SK-N-SH (cell line): ENCODE measurements at regions not wholly inside any gene's neighbourhood (a gene's known extent, or its start where the extent isn't known, plus 50 kb on each side); places are given as distances from the start of the nearest gene placed in this dataset.

Experiments
- CTCF ChIA-PET: fragments of 300-600, 350-600 bp; formaldehyde crosslinking; extraction: SDS; loops from one replicate; lab custom pipeline; 2021; lab: Yijun Ruan, JAX
- POLR2A ChIA-PET: fragments of 350-600 bp; sonication (Branson Sonifier 250); formaldehyde crosslinking; extraction: SDS; loops from one replicate; lab custom pipeline; 2020; ENCODE audit warnings: antibody characterized with exemption, inconsistent platforms; lab: Yijun Ruan, JAX
- DNase-seq: peaks from one replicate; pipeline ENCODE4 v3.0.0; 2012
- H2AFZ ChIP-seq: fragments of 200-600 bp; sonication (generic); 2 replicates; pipeline ENCODE4 v1.8.1; 2016; ENCODE audit warnings: antibody characterized with exemption, mild to moderate bottlenecking, low read depth
- H3F3A ChIP-seq: fragments of 200-600 bp; sonication (generic); replicated peaks from 2 replicates; pipeline ENCODE3; 2016; ENCODE audit warnings: antibody characterized with exemption, mild to moderate bottlenecking; ENCODE audit not compliant: insufficient read depth
- H3K27ac ChIP-seq, 2 experiments: fragments of 200-500 bp in 1 of 2; fragments of 200-600 bp in 1 of 2; sonication (Bioruptor generic) in 1 of 2; sonication (generic), shearing (Covaris generic) in 1 of 2; 2 replicates each; pipeline versions ENCODE4 v1.5.1 to v1.6.1; 2014 to 2016; ENCODE audit warnings: low read depth in 2 of 2, inconsistent platforms in 1 of 2, low read length in 1 of 2, mild to moderate bottlenecking in 1 of 2, mixed read lengths in 1 of 2
- H3K27me3 ChIP-seq: fragments of 200-600 bp; sonication (generic), shearing (Covaris generic); 2 replicates; pipeline ENCODE4 v1.6.1; 2016; ENCODE audit warnings: mixed run types; ENCODE audit not compliant: insufficient read depth
- H3K36me3 ChIP-seq, 2 experiments: fragments of 200-500 bp in 1 of 2; fragments of 200-600 bp in 1 of 2; sonication (Bioruptor generic) in 1 of 2; sonication (generic) in 1 of 2; replicated peaks in 1 of 2; 2 replicates each; pipeline versions ENCODE3 to v1.5.1; 2014 to 2016; ENCODE audit warnings: low read length in 1 of 2, mild to moderate bottlenecking in 1 of 2; ENCODE audit not compliant: insufficient read depth in 2 of 2, control insufficient read depth in 1 of 2
- H3K4me1 ChIP-seq, 2 experiments: fragments of 200-500 bp in 1 of 2; fragments of 200-600 bp in 1 of 2; sonication (Bioruptor generic) in 1 of 2; sonication (generic), shearing (Covaris generic) in 1 of 2; 2 replicates each; pipeline versions ENCODE4 v1.5.1 to v1.6.1; 2014 to 2016; ENCODE audit warnings: low read depth in 1 of 2, low read length in 1 of 2, mixed run types in 1 of 2; ENCODE audit not compliant: insufficient read depth in 2 of 2, control insufficient read depth in 1 of 2
- H3K4me2 ChIP-seq: fragments of 200-600 bp; sonication (generic), shearing (Covaris generic); 2 replicates; pipeline ENCODE4 v1.6.1; 2017; ENCODE audit warnings: mixed run types
- H3K4me3 ChIP-seq, 2 experiments: fragments of 200-500 bp in 1 of 2; fragments of 200-600 bp in 1 of 2; sonication (Bioruptor generic) in 1 of 2; sonication (generic), shearing (Covaris generic) in 1 of 2; 2 replicates each; pipeline versions ENCODE4 v1.5.1 to v1.8.1; 2014 to 2016; ENCODE audit warnings: low read depth in 2 of 2, inconsistent platforms in 1 of 2, low read length in 1 of 2, mild to moderate bottlenecking in 1 of 2, mixed read lengths in 1 of 2, moderate library complexity in 1 of 2
- H3K79me2 ChIP-seq: fragments of 200-600 bp; sonication (generic); 2 replicates; pipeline ENCODE4 v1.8.1; 2017; ENCODE audit warnings: mild to moderate bottlenecking; ENCODE audit not compliant: insufficient read depth
- H3K9ac ChIP-seq: fragments of 200-600 bp; sonication (generic); 2 replicates; pipeline ENCODE4 v1.6.1; 2017; ENCODE audit warnings: mixed run types
- H3K9me2 ChIP-seq: fragments of 200-600 bp; sonication (generic); 2 replicates; pipeline ENCODE4 v1.6.1; 2017; ENCODE audit warnings: mixed run types
- H3K9me3 ChIP-seq: fragments of 200-600 bp; sonication (generic); 2 replicates; pipeline ENCODE4 v1.6.1; 2017; ENCODE audit warnings: mixed run types, mild to moderate bottlenecking, moderate library complexity
- H4K20me1 ChIP-seq: fragments of 200-600 bp; sonication (generic); 2 replicates; pipeline ENCODE4 v1.6.1; 2017; ENCODE audit warnings: mild to moderate bottlenecking, mixed run types; ENCODE audit not compliant: insufficient read depth
- CHD2 ChIP-seq: fragments of 150-350 bp; IDR thresholded peaks from 2 replicates; pipeline ENCODE4 v1.6.1; 2018; ENCODE audit warnings: low read length; ENCODE audit not compliant: partially characterized antibody
- ELF1 ChIP-seq: IDR thresholded peaks from 2 replicates; pipeline ENCODE4 v1.4.0; 2012
- EP300 ChIP-seq, 2 experiments: IDR thresholded peaks; 2 replicates each; pipeline versions ENCODE4 v1.4.0 to v1.6.1; 2012; ENCODE audit warnings: borderline replicate concordance in 1 of 2, low read depth in 1 of 2, low read length in 1 of 2
- EZH2phosphoT487 ChIP-seq: fragments of 200-600 bp; sonication (generic); IDR thresholded peaks from 2 replicates; pipeline ENCODE4 v1.6.1; 2017; ENCODE audit warnings: low read depth, mixed run types, mild to moderate bottlenecking, antibody characterized with exemption, moderate library complexity, borderline replicate concordance
- FOSL2 ChIP-seq: IDR thresholded peaks from 2 replicates; pipeline ENCODE4 v1.4.0; 2012; ENCODE audit warnings: low read depth, mild to moderate bottlenecking, moderate library complexity, borderline replicate concordance
- FOXJ3 ChIP-seq: sonication (generic); formaldehyde crosslinking; IDR thresholded peaks from 2 replicates; pipeline ENCODE4 v1.5.1; 2020; ENCODE audit warnings: mild to moderate bottlenecking, missing genetic modification reagents
- IRF3 ChIP-seq: fragments of 150-350 bp; IDR thresholded peaks from 2 replicates; pipeline ENCODE4 v1.6.1; 2016; ENCODE audit warnings: mild to moderate bottlenecking, low read depth, low read length
- JUND ChIP-seq: IDR thresholded peaks from 2 replicates; pipeline ENCODE4 v1.4.0; 2012
- MAX ChIP-seq: IDR thresholded peaks from 2 replicates; pipeline ENCODE4 v1.4.0; 2012; ENCODE audit warnings: low read depth
- MEF2A ChIP-seq: IDR thresholded peaks from 2 replicates; pipeline ENCODE4 v1.4.0; 2012; ENCODE audit warnings: low read depth, borderline replicate concordance
- MXI1 ChIP-seq: IDR thresholded peaks from 2 replicates; pipeline ENCODE4 v1.6.1; 2012; ENCODE audit warnings: mild to moderate bottlenecking, low read depth, low read length, improper control_type of control experiment
- NFIC ChIP-seq: IDR thresholded peaks from 2 replicates; pipeline ENCODE4 v1.4.0; 2012; ENCODE audit warnings: borderline replicate concordance
- NRF1 ChIP-seq: IDR thresholded peaks from 2 replicates; pipeline ENCODE4 v1.6.1; 2012; ENCODE audit warnings: low read depth, mild to moderate bottlenecking, low read length
- PBX3 ChIP-seq: IDR thresholded peaks from 2 replicates; pipeline ENCODE4; 2012
- POLR2AphosphoS5 ChIP-seq: IDR thresholded peaks from 2 replicates; pipeline ENCODE4 v1.6.1; 2012; ENCODE audit warnings: low read depth, low read length
- REST ChIP-seq: IDR thresholded peaks from 2 replicates; pipeline ENCODE4 v1.6.1; 2012; ENCODE audit warnings: mild to moderate bottlenecking, low read depth, low read length, moderate library complexity
- RFX5 ChIP-seq: IDR thresholded peaks from 2 replicates; pipeline ENCODE4 v1.6.1; 2012; ENCODE audit warnings: mild to moderate bottlenecking, improper control_type of control experiment, low read length
- RXRA ChIP-seq: IDR thresholded peaks from 2 replicates; pipeline ENCODE4 v1.4.0; 2012; ENCODE audit warnings: low read depth, mild to moderate bottlenecking, borderline replicate concordance
- SIN3A ChIP-seq: IDR thresholded peaks from 2 replicates; pipeline ENCODE4 v1.6.1; 2012; ENCODE audit warnings: low read depth, mild to moderate bottlenecking, low read length, moderate library complexity, borderline replicate concordance
- WGBS: methylation state at CpG from one replicate; pipeline ENCODE4 v1.1.6; 2017; ENCODE audit warnings: low lambda C conversion rate; 5-methylcytosine and 5-hydroxymethylcytosine counted together

GRCh38 chr4:188429965-188430364 lies 290.7 kb downstream of the TRIML1 start:
- WGBS, result 35% methylated on average over 5 of the region's 5 CpGs
- no peaks in the 10 kb centered on the region for H4K20me1 ChIP-seq
- no peak overlapping the region for H3K4me2 ChIP-seq
- no peak overlapping the region; a peak in 1 of 4 replicates for H3K4me3 ChIP-seq
- H3K4me1 ChIP-seq, result peaks cover 0 to 6% of the 10 kb centered on the region in 2 experiments; a peak in 1 of 4 replicates
- no peak for DNase-seq
- H3K9ac ChIP-seq, result no peak overlapping the region
- TF ChIP-seq REST (no peak), IRF3 (no peak), NRF1 (no peak), ELF1 (no peak), PBX3 (no peak), JUND (no peak), FOSL2 (no peak), MAX (no peak), RXRA (no peak), RFX5 (no peak), SIN3A (no peak), EZH2phosphoT487 (no peak), EP300 (IDR thresholded peaks at IDR 0.05; ENCODE audit: borderline replicate concordance in 1 of 2, low read depth in 1 of 2, low read length in 1 of 2) (no peak), FOXJ3 (CRISPR knock-in tag) (no peak), NFIC (no peak), POLR2AphosphoS5 (no peak), MXI1 (no peak), CHD2 (no peak), MEF2A (no peak)
- H3K9me3 ChIP-seq, result no peaks in the 10 kb centered on the region
- H3K9me2 ChIP-seq, result no peaks in the 10 kb centered on the region
- H3K79me2 ChIP-seq, result no peaks in the 10 kb centered on the region
- H3F3A ChIP-seq, result no peaks in the 10 kb centered on the region
- CTCF ChIA-PET, result no interaction called here
- H3K27me3 ChIP-seq, result no peaks in the 10 kb centered on the region
- H3K27ac ChIP-seq, result peak overlapping the region in 1 of 2 experiments; percentile 69; a peak in 1 of 4 replicates
- no peaks in the 10 kb centered on the region for H3K36me3 ChIP-seq
- no peak overlapping the region for H2AFZ ChIP-seq
- POLR2A ChIA-PET, result no interaction called here
